Smooth muscle cell (in vitro differentiated cells): ENCODE measurements at regions not wholly inside any gene's neighbourhood (a gene's known extent, or its start where the extent isn't known, plus 50 kb on each side); places are given as distances from the start of the nearest gene placed in this dataset.

Experiments used
- DNase-seq: peaks from one replicate; lab custom pipeline; 2025; ENCODE audit not compliant: unreplicated experiment; lab: John Stamatoyannopoulos, UW
- H2AFZ ChIP-seq: fragments of 200-600 bp; sonication (generic); 2 replicates; pipeline ENCODE4 v1.6.0; 2016; ENCODE audit warnings: antibody characterized with exemption, low read depth, mild to moderate bottlenecking
- H3F3A ChIP-seq: fragments of 200-600 bp; sonication (generic); 2 replicates; pipeline ENCODE4 v1.6.0; 2017; ENCODE audit warnings: antibody characterized with exemption, low read depth
- H3K27ac ChIP-seq: fragments of 200-600 bp; sonication (generic); 2 replicates; pipeline ENCODE4 v1.5.1; 2016; ENCODE audit warnings: low read depth, mild to moderate bottlenecking
- H3K27me3 ChIP-seq: fragments of 200-600 bp; sonication (generic); 2 replicates; pipeline ENCODE4 v1.6.1; 2016; ENCODE audit warnings: low read depth, mild to moderate bottlenecking
- H3K36me3 ChIP-seq: fragments of 200-600 bp; sonication (generic); 2 replicates; pipeline ENCODE4 v1.5.1; 2016; ENCODE audit warnings: low read depth
- H3K4me1 ChIP-seq: fragments of 200-600 bp; sonication (generic); 2 replicates; pipeline ENCODE4 v1.5.1; 2016; ENCODE audit warnings: low read depth
- H3K4me2 ChIP-seq: fragments of 200-600 bp; sonication (generic); 2 replicates; pipeline ENCODE4 v1.6.0; 2016; ENCODE audit warnings: mild to moderate bottlenecking
- H3K4me3 ChIP-seq: fragments of 200-600 bp; sonication (generic); 2 replicates; pipeline ENCODE4 v1.5.1; 2016; ENCODE audit warnings: mild to moderate bottlenecking
- H3K79me2 ChIP-seq: fragments of 200-600 bp; sonication (generic); 2 replicates; pipeline ENCODE4 v1.6.0; 2016; ENCODE audit warnings: low read depth, mild to moderate bottlenecking
- H3K9ac ChIP-seq: fragments of 200-600 bp; sonication (generic); 2 replicates; pipeline ENCODE4 v1.6.0; 2016; ENCODE audit warnings: low read depth
- H3K9me3 ChIP-seq: fragments of 200-600 bp; sonication (generic); replicated peaks from 2 replicates; pipeline ENCODE4 v1.5.1; 2016; ENCODE audit warnings: low read depth
- H4K20me1 ChIP-seq: fragments of 200-600 bp; sonication (generic); 2 replicates; pipeline ENCODE4 v1.6.0; 2016; ENCODE audit warnings: low read depth
- CTCF ChIP-seq: fragments of 200-600 bp; sonication (generic); IDR thresholded peaks from 2 replicates; pipeline ENCODE4 v1.5.1; 2017; ENCODE audit warnings: borderline replicate concordance, mild to moderate bottlenecking, antibody characterized with exemption; ENCODE audit not compliant: insufficient read depth, poor library complexity, severe bottlenecking
- WGBS: methylation state at CpG from one replicate; pipeline ENCODE4 v1.1.7; 2016; ENCODE audit warnings: low lambda C conversion rate; 5-methylcytosine and 5-hydroxymethylcytosine counted together

- H3K36me3 ChIP-seq, result no peaks in the 10 kb centered on the region
- no peaks in the 10 kb centered on the region for H3K9me3 ChIP-seq
- no peak for DNase-seq
- H3K9ac ChIP-seq, result no peak overlapping the region
- no peaks in the 10 kb centered on the region for H4K20me1 ChIP-seq
- no peak overlapping the region for H3K4me2 ChIP-seq
- no peak for TF ChIP-seq CTCF
- H3K79me2 ChIP-seq, result no peaks in the 10 kb centered on the region
- H3K4me1 ChIP-seq, result no peaks in the 10 kb centered on the region
- no peak overlapping the region for H3K27ac ChIP-seq
- H3K4me3 ChIP-seq, result no peak overlapping the region
- H3K27me3 ChIP-seq, result no peaks in the 10 kb centered on the region
- 95% methylated on average over 4 of the region's 4 CpGs for WGBS
- no peak overlapping the region for H2AFZ ChIP-seq
- H3F3A ChIP-seq, result no peaks in the 10 kb centered on the region
These were observed 86.2 kb upstream of the WDR26 start for GRCh38 chr1:224520808-224521207.

- TF ChIP-seq CTCF, result no peak
- DNase-seq, result no peak
- H3F3A ChIP-seq, result no peaks in the 10 kb centered on the region
- H3K79me2 ChIP-seq, result no peaks in the 10 kb centered on the region
- no peak overlapping the region for H2AFZ ChIP-seq
- no peak overlapping the region for H3K9ac ChIP-seq
- no peak overlapping the region for H3K4me3 ChIP-seq
- H3K4me1 ChIP-seq, result no peaks in the 10 kb centered on the region
- H3K4me2 ChIP-seq, result no peak overlapping the region
- no peaks in the 10 kb centered on the region for H4K20me1 ChIP-seq
- no peak overlapping the region for H3K27ac ChIP-seq
- 82% methylated on average over 3 of the region's 3 CpGs for WGBS
- no peaks in the 10 kb centered on the region for H3K27me3 ChIP-seq
- H3K36me3 ChIP-seq, result no peaks in the 10 kb centered on the region
- H3K9me3 ChIP-seq, result no peaks in the 10 kb centered on the region
These were observed 87.5 kb upstream of the WDR26 start for GRCh38 chr1:224521904-224522734.

- Histone ChIP-seq H4K20me1 (no peaks in the 10 kb centered on the region), H2AFZ (no peak overlapping the region), H3K4me3 (no peak overlapping the region), H3K36me3 (no peaks in the 10 kb centered on the region), H3K4me2 (no peak overlapping the region), H3K27ac (no peak overlapping the region), H3K4me1 (no peaks in the 10 kb centered on the region), H3K79me2 (no peaks in the 10 kb centered on the region), H3K9me3 (no peaks in the 10 kb centered on the region), H3K27me3 (no peaks in the 10 kb centered on the region), H3K9ac (no peak overlapping the region), H3F3A (no peaks in the 10 kb centered on the region)
- no peak for TF ChIP-seq CTCF
- DNase-seq, result no peak
These were observed 89.1 kb upstream of the WDR26 start for GRCh38 chr1:224523676-224524075.

GRCh38 chr1:224524679-224525078 is 90.1 kb upstream of the WDR26 start:
- H3K9me3 ChIP-seq, result no peaks in the 10 kb centered on the region
- TF ChIP-seq CTCF, result no peak
- H3K79me2 ChIP-seq, result no peaks in the 10 kb centered on the region
- H2AFZ ChIP-seq, result no peak overlapping the region
- H3K4me1 ChIP-seq, result no peaks in the 10 kb centered on the region
- peak overlapping the region; percentile 4 for H3K4me2 ChIP-seq
- H3K27me3 ChIP-seq, result no peaks in the 10 kb centered on the region
- no peaks in the 10 kb centered on the region for H3K36me3 ChIP-seq
- DNase-seq, result no peak
- WGBS, result 55% methylated on average over 4 of the region's 4 CpGs
- no peak overlapping the region for H3K9ac ChIP-seq
- H3K4me3 ChIP-seq, result no peak overlapping the region
- no peaks in the 10 kb centered on the region for H3F3A ChIP-seq
- no peaks in the 10 kb centered on the region for H4K20me1 ChIP-seq
- H3K27ac ChIP-seq, result no peak overlapping the region
